Stomach (tissue), 8 donors: ENCODE measurements at regions not wholly inside any gene's neighbourhood (a gene's known extent, or its start where the extent isn't known, plus 50 kb on each side); places are given as distances from the start of the nearest gene placed in this dataset.
"Not testable (repeated sequence)": the region's sequence is repeated elsewhere in the genome, so short reads cannot be mapped to it uniquely, and the experiment has no call there.

Source experiments
- DNase-seq, 2 donors: peaks; one replicate each; pipeline versions ENCODE4 v3.0.0 to v3.0.0-alpha.2; 2013 to 2019
- H3K27ac ChIP-seq, 5 donors: fragments of 200-600 bp in 4 of 5; sonication (generic) in 4 of 5; one replicate each; pipeline ENCODE4 v1.5.1; 2013 to 2019; ENCODE audit warnings: mild to moderate bottlenecking in 1 of 5, moderate library complexity in 1 of 5
- H3K27me3 ChIP-seq, 3 donors: fragments of 200-600 bp; sonication (generic); one replicate each; pipeline ENCODE4 v1.5.1; 2017 to 2019; ENCODE audit warnings: mixed run types in 1 of 3
- H3K36me3 ChIP-seq, 4 donors: fragments of 200-600 bp; sonication (generic); 1 replicate in 3 of 4; 2 replicates in 1 of 4; pipeline ENCODE4 v1.5.1; 2016 to 2019
- H3K4me1 ChIP-seq, 4 donors: fragments of 200-600 bp; sonication (generic); one replicate each; pipeline ENCODE4 v1.5.1; 2016 to 2019
- H3K4me3 ChIP-seq, 4 donors: fragments of 200-600 bp; sonication (generic) in 3 of 4; one replicate each; pipeline ENCODE4 v1.5.1; 2016 to 2019; ENCODE audit warnings: mild to moderate bottlenecking in 1 of 4
- H3K9me3 ChIP-seq, 4 donors: fragments of 200-600 bp; sonication (generic); one replicate each; pipeline ENCODE4 v1.5.1; 2016 to 2019
- EP300 ChIP-seq: sonication (generic); formaldehyde crosslinking; IDR thresholded peaks from one replicate; pipeline ENCODE4 v1.6.1; 2017; ENCODE audit warnings: antibody characterized with exemption
- POLR2A ChIP-seq, 4 donors: fragments of 450-650 bp; IDR thresholded peaks; one replicate each; pipeline ENCODE4 v1.6.1; 2016; ENCODE audit warnings: antibody characterized with exemption in 4 of 4, control low read depth in 2 of 4, mild to moderate bottlenecking in 1 of 4, moderate library complexity in 1 of 4
- POLR2AphosphoS5 ChIP-seq, 3 donors: sonication (generic); formaldehyde crosslinking; IDR thresholded peaks; one replicate each; pipeline ENCODE4 v1.6.1; 2016; ENCODE audit warnings: antibody characterized with exemption in 3 of 3
- WGBS, 5 donors: extraction: QIAGEN DNeasy Blood & Tissue Kit in 3 of 5; methylation state at CpG; one replicate each; pipeline versions ENCODE4 v1.1.5 to v1.1.7; 2013 to 2018; 5-methylcytosine and 5-hydroxymethylcytosine counted together
- intact Hi-C: fragments of 100-400 bp; cut with DNase I; formaldehyde crosslinking; loops from one replicate; pipeline ENCODE4 v1.15.1; 2023; ENCODE audit warnings: low total_unique reads
- TF ChIP-seq, protein P1 (sequence below), 7 experiments: fragments of 450-650 bp in 4 of 7; fragments of 200-600 bp in 3 of 7; sonication (generic) in 3 of 7; IDR thresholded peaks; one replicate each; pipeline ENCODE4 v1.5.1; 2016 to 2019; ENCODE audit warnings: antibody characterized with exemption in 7 of 7, control low read depth in 2 of 7, mild to moderate bottlenecking in 1 of 7
- donor health status: healthy with polysubstance abuse.
- donor health status: Bipolar disorder and iron deficiency.
- donor health status: healthy.

DNA sequence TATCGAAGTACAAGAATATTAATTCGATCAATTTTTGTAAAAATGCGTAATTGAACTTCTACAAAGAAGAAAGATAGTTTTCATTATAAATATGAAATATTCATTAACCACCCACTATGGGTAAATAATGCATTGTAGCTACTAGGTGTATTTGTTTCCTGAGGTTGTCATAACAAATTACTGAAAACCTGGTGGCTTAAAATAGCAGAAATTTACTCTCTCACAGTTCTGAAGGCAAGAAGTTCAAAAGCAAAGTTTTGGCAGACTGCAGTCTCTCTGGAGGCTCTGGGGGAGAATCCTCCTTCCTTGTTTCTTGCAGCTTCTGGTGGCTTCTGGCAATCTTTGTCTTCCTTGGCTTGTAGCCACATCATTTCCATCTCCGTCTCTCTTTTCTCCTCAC lies 99.2 kb upstream of the MIR17HG start:
- no peak for DNase-seq
- H3K36me3 ChIP-seq, result no peaks in the 10 kb centered on the region
- H3K9me3 ChIP-seq, result no peaks in the 10 kb centered on the region
- no peak overlapping the region for H3K4me3 ChIP-seq
- TF ChIP-seq EP300 (no peak), POLR2AphosphoS5 (IDR thresholded peaks at IDR 0.05) (no peak)
- no peak overlapping the region for H3K27ac ChIP-seq
- WGBS, 5 donors, result 65 to 75% (median 72%) methylated on average over 4 of the region's 4 CpGs
- H3K27me3 ChIP-seq, result no peaks in the 10 kb centered on the region
- peaks cover 0 to 8% (median 0%) of the 10 kb centered on the region in 4 donors for H3K4me1 ChIP-seq
- intact Hi-C loops, result no loop called here

DNA sequence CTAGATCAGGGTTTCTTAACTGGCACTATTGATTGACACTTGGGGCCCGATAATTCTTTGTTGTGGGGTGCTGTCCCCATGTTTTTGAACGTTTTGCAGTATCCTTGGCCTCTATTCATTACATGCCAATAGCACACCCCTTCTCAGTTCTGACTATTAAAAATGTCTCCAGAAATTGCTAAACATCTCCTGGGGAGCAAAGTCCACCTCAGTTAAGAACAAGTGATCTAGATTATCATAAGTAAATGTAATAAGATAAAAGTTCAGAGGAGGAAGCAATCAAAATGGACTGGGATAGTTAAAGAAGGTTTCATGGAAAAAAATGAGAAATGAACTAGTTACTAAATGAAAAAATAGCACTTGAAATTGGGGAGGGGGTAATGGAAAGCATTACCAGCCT lies 98.1 kb upstream of the MIR17HG start:
- DNase-seq, result no peak
- TF ChIP-seq, protein P1, sequence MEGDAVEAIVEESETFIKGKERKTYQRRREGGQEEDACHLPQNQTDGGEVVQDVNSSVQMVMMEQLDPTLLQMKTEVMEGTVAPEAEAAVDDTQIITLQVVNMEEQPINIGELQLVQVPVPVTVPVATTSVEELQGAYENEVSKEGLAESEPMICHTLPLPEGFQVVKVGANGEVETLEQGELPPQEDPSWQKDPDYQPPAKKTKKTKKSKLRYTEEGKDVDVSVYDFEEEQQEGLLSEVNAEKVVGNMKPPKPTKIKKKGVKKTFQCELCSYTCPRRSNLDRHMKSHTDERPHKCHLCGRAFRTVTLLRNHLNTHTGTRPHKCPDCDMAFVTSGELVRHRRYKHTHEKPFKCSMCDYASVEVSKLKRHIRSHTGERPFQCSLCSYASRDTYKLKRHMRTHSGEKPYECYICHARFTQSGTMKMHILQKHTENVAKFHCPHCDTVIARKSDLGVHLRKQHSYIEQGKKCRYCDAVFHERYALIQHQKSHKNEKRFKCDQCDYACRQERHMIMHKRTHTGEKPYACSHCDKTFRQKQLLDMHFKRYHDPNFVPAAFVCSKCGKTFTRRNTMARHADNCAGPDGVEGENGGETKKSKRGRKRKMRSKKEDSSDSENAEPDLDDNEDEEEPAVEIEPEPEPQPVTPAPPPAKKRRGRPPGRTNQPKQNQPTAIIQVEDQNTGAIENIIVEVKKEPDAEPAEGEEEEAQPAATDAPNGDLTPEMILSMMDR (IDR thresholded peaks at IDR 0.05), result no peak
- TF ChIP-seq POLR2A (IDR thresholded peaks at IDR 0.05) (no peak), EP300 (no peak), POLR2AphosphoS5 (IDR thresholded peaks at IDR 0.05) (no peak)
- Histone ChIP-seq H3K36me3 (no peaks in the 10 kb centered on the region), H3K9me3 (no peaks in the 10 kb centered on the region), H3K4me3 (no peak overlapping the region), H3K27me3 (no peaks in the 10 kb centered on the region), H3K27ac (no peak overlapping the region), H3K4me1 (peaks cover 0 to 8% (median 0%) of the 10 kb centered on the region in 4 donors)
- intact Hi-C loops, result no loop called here
- WGBS, 5 donors, result 21 to 34% (median 29%) methylated on average over 2 of the region's 2 CpGs

DNA sequence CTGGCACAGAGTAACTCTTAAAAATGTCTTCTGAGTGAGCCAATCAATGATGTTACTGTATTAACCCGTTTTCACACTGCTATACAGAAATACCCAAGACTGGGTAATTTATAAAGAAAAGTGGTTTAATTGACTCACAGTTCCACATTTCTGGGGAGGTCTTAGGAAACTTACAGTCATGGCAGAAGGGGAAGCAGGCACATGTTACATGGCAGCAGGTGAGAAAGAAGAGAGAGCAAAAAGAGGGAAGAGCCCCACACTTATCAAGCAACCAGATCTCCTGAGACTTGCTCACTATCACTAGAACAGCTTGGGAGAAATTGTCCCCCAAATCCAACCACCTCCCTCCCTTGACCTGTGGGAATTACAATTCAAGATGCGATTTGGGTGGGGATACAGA lies 97.6 kb upstream of the MIR17HG start:
- no peaks in the 10 kb centered on the region for H3K9me3 ChIP-seq
- H3K4me1 ChIP-seq, result peaks cover 0 to 8% (median 0%) of the 10 kb centered on the region in 4 donors
- H3K36me3 ChIP-seq, result no peaks in the 10 kb centered on the region
- H3K27ac ChIP-seq, result no peak overlapping the region
- TF ChIP-seq POLR2A (IDR thresholded peaks at IDR 0.05), result no peak
- TF ChIP-seq EP300, result no peak
- H3K27me3 ChIP-seq, result no peaks in the 10 kb centered on the region
- H3K4me3 ChIP-seq, result no peak overlapping the region
- 58 to 69% (median 65%) methylated on average over 2 of the region's 2 CpGs for WGBS, 5 donors
- DNase-seq, result no peak
- intact Hi-C loops, result no loop called here

DNA sequence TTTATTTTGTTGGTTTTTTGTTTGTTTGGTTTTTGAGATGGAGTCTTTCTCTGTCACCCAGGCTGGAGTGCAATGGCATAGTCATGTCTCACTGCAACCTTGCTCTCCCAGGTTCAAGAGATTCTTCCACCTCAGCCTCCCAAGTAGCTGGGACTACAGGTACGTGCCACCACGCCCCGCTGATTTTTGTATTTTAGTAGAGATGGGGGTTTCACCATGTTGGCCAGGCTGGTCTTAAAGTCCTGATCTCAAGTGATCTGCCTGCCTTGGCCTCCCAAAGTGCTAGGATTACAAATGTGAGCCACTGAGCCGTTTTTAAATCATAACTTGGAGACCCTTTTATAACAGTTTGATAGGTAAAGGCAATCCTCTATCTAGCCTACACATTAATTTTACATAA lies 95.9 kb upstream of the MIR17HG start:
- intact Hi-C loops, DNase-seq, H3K36me3 ChIP-seq, H3K27ac ChIP-seq, H3K27me3 ChIP-seq, H3K9me3 ChIP-seq, H3K4me1 ChIP-seq, H3K4me3 ChIP-seq: not testable (repeated sequence)
- 82 to 92% (median 88%) methylated on average over 4 of the region's 4 CpGs for WGBS, 5 donors

DNA sequence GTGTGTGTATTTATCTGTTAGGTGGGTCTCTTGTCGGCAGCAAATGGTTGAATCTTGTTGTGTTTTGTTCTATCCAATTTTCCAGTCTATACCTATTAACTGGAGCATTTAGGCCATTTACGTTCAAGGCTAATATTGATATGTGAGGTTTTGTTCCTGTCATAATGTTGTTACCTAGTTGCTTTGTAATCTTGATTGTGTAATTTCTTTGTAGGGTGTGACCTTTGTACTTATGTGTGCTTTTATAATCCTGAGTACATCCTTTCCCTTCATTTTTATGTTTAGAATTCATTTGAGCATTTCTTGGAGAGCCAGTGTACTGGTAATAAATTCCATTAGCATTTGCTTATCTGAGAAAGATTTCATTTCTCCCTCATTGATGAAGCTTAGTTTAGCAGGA lies 83.0 kb upstream of the MIR17HG start:
- Histone ChIP-seq H3K4me1 (no peaks in the 10 kb centered on the region), H3K36me3 (no peaks in the 10 kb centered on the region), H3K4me3 (no peak overlapping the region), H3K27me3 (peaks cover 0 to 4% (median 0%) of the 10 kb centered on the region in 3 donors), H3K9me3 (peaks cover 0 to 11% (median 2%) of the 10 kb centered on the region in 4 donors), H3K27ac (no peak overlapping the region)
- no peak for TF ChIP-seq EP300
- TF ChIP-seq POLR2A (IDR thresholded peaks at IDR 0.05), result no peak
- TF ChIP-seq, protein P1 (IDR thresholded peaks at IDR 0.05), result no peak
- TF ChIP-seq POLR2AphosphoS5 (IDR thresholded peaks at IDR 0.05), result no peak
- no peak for DNase-seq
- WGBS, 5 donors, result 73 to 83% (median 79%) methylated on average over 2 of the region's 2 CpGs
- intact Hi-C loops, result no loop called here

DNA sequence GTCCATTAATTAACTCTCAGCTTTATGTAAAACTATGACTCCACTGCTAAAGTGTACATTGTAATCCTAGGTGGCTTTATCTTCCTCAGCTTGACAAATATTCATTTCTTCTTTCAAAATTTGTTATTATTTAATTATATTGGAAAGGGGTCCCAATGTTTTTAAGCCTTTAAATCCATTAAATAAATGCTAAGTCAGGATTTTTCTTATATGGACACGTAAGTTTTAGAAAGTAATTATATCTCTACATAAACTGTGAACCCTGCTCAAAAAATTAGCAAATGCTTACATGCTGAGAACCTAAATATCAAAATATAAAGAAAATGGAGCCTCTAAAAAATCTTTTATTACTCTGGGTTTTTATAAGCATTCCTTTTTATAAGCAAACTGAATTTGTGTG lies 78.2 kb upstream of the MIR17HG start:
- Histone ChIP-seq H3K4me1 (no peaks in the 10 kb centered on the region), H3K9me3 (peaks cover 0 to 11% (median 2%) of the 10 kb centered on the region in 4 donors), H3K27me3 (peaks cover 0 to 4% (median 0%) of the 10 kb centered on the region in 3 donors), H3K36me3 (no peaks in the 10 kb centered on the region), H3K27ac (no peak overlapping the region), H3K4me3 (no peak overlapping the region)
- TF ChIP-seq POLR2AphosphoS5 (IDR thresholded peaks at IDR 0.05) (no peak), EP300 (no peak), POLR2A (IDR thresholded peaks at IDR 0.05) (no peak)
- TF ChIP-seq, protein P1 (IDR thresholded peaks at IDR 0.05), result no peak
- DNase-seq, result no peak
- intact Hi-C loops, result no loop called here
- WGBS, 5 donors, result 75 to 94% (median 88%) methylated on average over 1 of the region's 1 CpG
